ENCODE measurements at regions not wholly inside any gene's neighbourhood (a gene's known extent, or its start where the extent isn't known, plus 50 kb on each side); places are given as distances from the start of the nearest gene placed in this dataset.

DNA sequence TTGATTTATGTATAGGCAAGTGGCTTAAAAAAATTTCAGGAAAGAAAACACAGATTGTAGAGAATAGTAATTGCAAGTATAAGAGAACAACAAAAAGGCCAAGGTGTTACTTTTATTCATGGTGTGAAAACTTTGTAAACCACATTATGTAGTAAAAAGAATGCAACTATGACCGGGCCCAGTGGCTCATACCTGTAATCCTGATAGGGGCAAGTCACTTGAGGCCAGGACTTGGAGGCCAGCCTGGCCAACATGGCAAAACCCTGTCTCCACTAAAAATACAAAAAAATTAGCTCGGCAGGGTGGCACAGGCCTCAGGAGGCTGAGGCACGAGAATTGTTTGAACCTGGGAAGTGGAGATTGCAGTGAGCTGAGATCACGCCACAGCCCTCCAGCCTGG, 131.7 kb downstream of the DCK start:
- TF ChIP-seq, protein P1, sequence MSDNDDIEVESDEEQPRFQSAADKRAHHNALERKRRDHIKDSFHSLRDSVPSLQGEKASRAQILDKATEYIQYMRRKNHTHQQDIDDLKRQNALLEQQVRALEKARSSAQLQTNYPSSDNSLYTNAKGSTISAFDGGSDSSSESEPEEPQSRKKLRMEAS (IDR thresholded peaks at IDR 0.05): no peak
- no peak for TF ChIP-seq TCF12 (IDR thresholded peaks at IDR 0.05; ENCODE audit: low read depth)
- no peak for TF ChIP-seq EP300 (IDR thresholded peaks at IDR 0.05; ENCODE audit: borderline replicate concordance)
- TF ChIP-seq, protein P2, sequence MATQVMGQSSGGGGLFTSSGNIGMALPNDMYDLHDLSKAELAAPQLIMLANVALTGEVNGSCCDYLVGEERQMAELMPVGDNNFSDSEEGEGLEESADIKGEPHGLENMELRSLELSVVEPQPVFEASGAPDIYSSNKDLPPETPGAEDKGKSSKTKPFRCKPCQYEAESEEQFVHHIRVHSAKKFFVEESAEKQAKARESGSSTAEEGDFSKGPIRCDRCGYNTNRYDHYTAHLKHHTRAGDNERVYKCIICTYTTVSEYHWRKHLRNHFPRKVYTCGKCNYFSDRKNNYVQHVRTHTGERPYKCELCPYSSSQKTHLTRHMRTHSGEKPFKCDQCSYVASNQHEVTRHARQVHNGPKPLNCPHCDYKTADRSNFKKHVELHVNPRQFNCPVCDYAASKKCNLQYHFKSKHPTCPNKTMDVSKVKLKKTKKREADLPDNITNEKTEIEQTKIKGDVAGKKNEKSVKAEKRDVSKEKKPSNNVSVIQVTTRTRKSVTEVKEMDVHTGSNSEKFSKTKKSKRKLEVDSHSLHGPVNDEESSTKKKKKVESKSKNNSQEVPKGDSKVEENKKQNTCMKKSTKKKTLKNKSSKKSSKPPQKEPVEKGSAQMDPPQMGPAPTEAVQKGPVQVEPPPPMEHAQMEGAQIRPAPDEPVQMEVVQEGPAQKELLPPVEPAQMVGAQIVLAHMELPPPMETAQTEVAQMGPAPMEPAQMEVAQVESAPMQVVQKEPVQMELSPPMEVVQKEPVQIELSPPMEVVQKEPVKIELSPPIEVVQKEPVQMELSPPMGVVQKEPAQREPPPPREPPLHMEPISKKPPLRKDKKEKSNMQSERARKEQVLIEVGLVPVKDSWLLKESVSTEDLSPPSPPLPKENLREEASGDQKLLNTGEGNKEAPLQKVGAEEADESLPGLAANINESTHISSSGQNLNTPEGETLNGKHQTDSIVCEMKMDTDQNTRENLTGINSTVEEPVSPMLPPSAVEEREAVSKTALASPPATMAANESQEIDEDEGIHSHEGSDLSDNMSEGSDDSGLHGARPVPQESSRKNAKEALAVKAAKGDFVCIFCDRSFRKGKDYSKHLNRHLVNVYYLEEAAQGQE (IDR thresholded peaks at IDR 0.05; ENCODE audit: low read depth): no peak
- no peak for TF ChIP-seq NFIC (IDR thresholded peaks at IDR 0.05)
- TF ChIP-seq ZBTB7A (IDR thresholded peaks at IDR 0.05; ENCODE audit: low read depth): no peak
- TF ChIP-seq FOXM1 (IDR thresholded peaks at IDR 0.05; ENCODE audit: borderline replicate concordance, low read depth): no peak
- TF ChIP-seq TEAD4 (IDR thresholded peaks at IDR 0.05): no peak
- TF ChIP-seq CEBPB (IDR thresholded peaks at IDR 0.05): no peak
- no peak for TF ChIP-seq CREB1 (IDR thresholded peaks at IDR 0.05; ENCODE audit: low read depth)
- TF ChIP-seq EGR1 (IDR thresholded peaks at IDR 0.05): no peak
- TF ChIP-seq RAD21 (IDR thresholded peaks at IDR 0.05; ENCODE audit: low read depth): no peak
- TF ChIP-seq YY1 (IDR thresholded peaks at IDR 0.05; ENCODE audit: low read depth): no peak
- TF ChIP-seq, protein P3, sequence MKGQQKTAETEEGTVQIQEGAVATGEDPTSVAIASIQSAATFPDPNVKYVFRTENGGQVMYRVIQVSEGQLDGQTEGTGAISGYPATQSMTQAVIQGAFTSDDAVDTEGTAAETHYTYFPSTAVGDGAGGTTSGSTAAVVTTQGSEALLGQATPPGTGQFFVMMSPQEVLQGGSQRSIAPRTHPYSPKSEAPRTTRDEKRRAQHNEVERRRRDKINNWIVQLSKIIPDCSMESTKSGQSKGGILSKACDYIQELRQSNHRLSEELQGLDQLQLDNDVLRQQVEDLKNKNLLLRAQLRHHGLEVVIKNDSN (IDR thresholded peaks at IDR 0.05): no peak

DNA sequence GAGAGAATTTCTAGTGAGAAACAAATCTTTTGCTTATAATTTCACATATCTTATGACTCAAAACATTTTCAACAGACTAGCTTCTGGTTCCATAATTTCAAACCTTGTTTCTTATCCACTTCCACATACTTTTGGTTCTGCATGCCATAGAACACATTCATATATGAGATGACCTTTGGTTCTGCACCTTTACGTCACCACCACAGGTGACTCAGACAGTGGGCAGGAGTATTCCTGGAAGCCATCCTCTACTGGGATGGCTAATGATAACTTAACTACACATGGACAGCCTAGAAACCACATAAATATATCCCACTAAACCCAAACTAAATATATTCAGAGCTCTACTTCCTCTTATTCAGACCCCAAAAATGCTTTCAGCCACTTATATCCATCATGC, 133.3 kb downstream of the DCK start:
- no peak for TF ChIP-seq EP300 (IDR thresholded peaks at IDR 0.05; ENCODE audit: borderline replicate concordance)
- no peak for TF ChIP-seq ZBTB7A (IDR thresholded peaks at IDR 0.05; ENCODE audit: low read depth)
- no peak for TF ChIP-seq CEBPB (IDR thresholded peaks at IDR 0.05)
- TF ChIP-seq TAF1 (IDR thresholded peaks at IDR 0.05; ENCODE audit: low read depth): no peak
- TF ChIP-seq TCF12 (IDR thresholded peaks at IDR 0.05; ENCODE audit: low read depth): no peak
- no peak for TF ChIP-seq RAD21 (IDR thresholded peaks at IDR 0.05; ENCODE audit: low read depth)

DNA sequence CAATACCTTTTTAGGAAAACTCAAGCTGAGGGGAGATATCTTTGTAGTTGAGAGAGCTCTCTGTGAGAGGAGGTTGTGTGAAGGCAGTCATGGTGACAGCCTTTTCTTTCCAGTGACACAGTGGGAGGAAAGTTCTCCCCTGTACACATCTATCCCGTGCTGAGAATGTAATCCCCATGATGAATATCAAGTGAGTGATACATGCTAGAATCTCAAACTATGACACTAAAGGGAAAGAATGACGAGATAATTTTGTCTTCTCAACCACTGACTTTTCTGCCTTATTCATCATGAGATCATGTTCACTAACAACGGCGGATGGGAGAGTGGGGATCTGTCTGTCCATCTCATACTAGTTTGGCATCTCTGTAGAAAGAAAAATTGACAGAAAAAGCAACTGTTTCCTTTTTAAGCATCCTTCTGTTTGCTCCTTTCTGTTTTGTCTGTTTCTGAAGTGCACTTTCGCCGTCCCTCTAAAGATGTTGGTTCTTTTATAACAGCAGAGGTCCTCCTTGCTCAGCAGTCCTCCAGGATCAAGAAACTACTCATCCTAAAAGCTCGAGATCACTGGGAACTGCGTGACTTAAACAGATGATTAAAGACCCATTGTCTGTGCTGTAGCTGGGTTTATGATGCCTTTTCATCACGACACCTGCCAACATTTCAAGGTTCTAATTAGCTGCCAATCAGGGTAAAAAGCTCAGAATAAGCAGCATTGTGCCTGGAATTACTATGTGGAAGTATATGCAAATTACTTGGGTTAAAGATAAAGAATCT, 137.6 kb downstream of the DCK start:
- TF ChIP-seq EGR1 (IDR thresholded peaks at IDR 0.05): no peak

DNA sequence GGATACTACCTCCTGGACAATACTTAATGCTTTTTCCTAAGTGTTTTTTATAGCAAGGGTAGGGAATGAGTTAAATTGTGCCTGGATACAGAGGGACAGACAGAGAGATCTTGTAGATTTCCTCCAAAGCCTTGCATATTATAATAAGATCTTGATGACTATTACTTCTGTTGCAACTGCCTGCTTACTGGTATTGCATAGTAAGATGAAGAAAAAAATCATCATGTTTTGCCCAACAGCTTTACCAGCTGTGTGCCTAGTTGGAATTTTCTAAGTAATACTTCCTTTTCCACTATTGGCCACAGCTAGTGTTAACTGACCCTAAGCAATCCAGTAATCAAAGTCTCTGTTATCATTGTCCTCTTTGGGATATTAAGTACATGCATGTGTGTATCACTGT, 139.0 kb downstream of the DCK start:
- TF ChIP-seq CREB1 (IDR thresholded peaks at IDR 0.05; ENCODE audit: low read depth) (no peak), NFIC (IDR thresholded peaks at IDR 0.05) (no peak), CEBPB (IDR thresholded peaks at IDR 0.05) (no peak), TEAD4 (IDR thresholded peaks at IDR 0.05) (no peak), RAD21 (IDR thresholded peaks at IDR 0.05; ENCODE audit: low read depth) (no peak), TCF12 (IDR thresholded peaks at IDR 0.05; ENCODE audit: low read depth) (no peak), ZBTB7A (IDR thresholded peaks at IDR 0.05; ENCODE audit: low read depth) (no peak), EP300 (IDR thresholded peaks at IDR 0.05; ENCODE audit: borderline replicate concordance) (no peak), FOXM1 (IDR thresholded peaks at IDR 0.05; ENCODE audit: borderline replicate concordance, low read depth) (no peak), TAF1 (IDR thresholded peaks at IDR 0.05; ENCODE audit: low read depth) (no peak), EGR1 (IDR thresholded peaks at IDR 0.05) (no peak)
- TF ChIP-seq, protein P2 (IDR thresholded peaks at IDR 0.05; ENCODE audit: low read depth): no peak

DNA sequence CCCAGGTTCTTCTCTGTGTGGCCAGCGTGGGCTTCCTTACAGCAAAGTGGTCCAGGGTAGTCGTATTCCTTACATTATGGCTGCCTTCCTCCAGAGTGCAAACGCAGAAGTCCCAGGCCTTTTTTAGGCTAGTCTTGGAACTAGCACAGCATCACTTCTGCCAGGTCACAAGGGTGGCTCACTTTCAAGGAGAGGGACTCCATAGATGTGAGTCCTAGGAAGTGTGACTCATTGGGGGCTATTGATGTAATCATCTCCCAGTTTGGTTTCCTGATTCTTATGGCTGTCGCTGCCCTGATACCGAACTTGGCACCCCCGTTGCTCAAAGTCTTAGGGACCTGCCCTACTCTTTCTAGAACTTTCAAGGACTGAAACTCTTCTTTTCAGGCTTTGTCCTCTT, 140.0 kb downstream of the DCK start:
- no peak for TF ChIP-seq NFIC (IDR thresholded peaks at IDR 0.05)
- no peak for TF ChIP-seq TEAD4 (IDR thresholded peaks at IDR 0.05)
- TF ChIP-seq, protein P2 (IDR thresholded peaks at IDR 0.05; ENCODE audit: low read depth): no peak
- TF ChIP-seq, protein P1 (IDR thresholded peaks at IDR 0.05): no peak
- TF ChIP-seq EGR1 (IDR thresholded peaks at IDR 0.05): no peak
- TF ChIP-seq TAF1 (IDR thresholded peaks at IDR 0.05; ENCODE audit: low read depth): no peak
- TF ChIP-seq, protein P3 (IDR thresholded peaks at IDR 0.05): no peak
- TF ChIP-seq FOXM1 (IDR thresholded peaks at IDR 0.05; ENCODE audit: borderline replicate concordance, low read depth): no peak
- TF ChIP-seq EP300 (IDR thresholded peaks at IDR 0.05; ENCODE audit: borderline replicate concordance): no peak
- no peak for TF ChIP-seq CEBPB (IDR thresholded peaks at IDR 0.05)
- no peak for TF ChIP-seq YY1 (IDR thresholded peaks at IDR 0.05; ENCODE audit: low read depth)
- TF ChIP-seq TCF12 (IDR thresholded peaks at IDR 0.05; ENCODE audit: low read depth): no peak
- no peak for TF ChIP-seq CREB1 (IDR thresholded peaks at IDR 0.05; ENCODE audit: low read depth)
- TF ChIP-seq ZBTB7A (IDR thresholded peaks at IDR 0.05; ENCODE audit: low read depth): no peak
- no peak for TF ChIP-seq RAD21 (IDR thresholded peaks at IDR 0.05; ENCODE audit: low read depth)
